H9 (cell line): ENCODE measurements at regions not wholly inside any gene's neighbourhood (a gene's known extent, or its start where the extent isn't known, plus 50 kb on each side); places are given as distances from the start of the nearest gene placed in this dataset.

ENCODE experiments used
- DNase-seq: peaks from one replicate; pipeline ENCODE4 v3.0.0-alpha.2; 2017
- H2AFZ ChIP-seq: one replicate; pipeline ENCODE4 v1.6.1; 2013; ENCODE audit warnings: mild to moderate bottlenecking, low read length, control low read depth, moderate library complexity
- H2AK5ac ChIP-seq: 2 replicates; pipeline ENCODE4 v1.6.1; 2013; ENCODE audit warnings: low read length, control low read depth, mixed read lengths; ENCODE audit not compliant: insufficient read length
- H2BK120ac ChIP-seq: one replicate; pipeline ENCODE4 v1.6.1; 2013; ENCODE audit warnings: low read depth, mild to moderate bottlenecking, low read length, control low read depth, inconsistent platforms; ENCODE audit not compliant: poor library complexity, severe bottlenecking
- H2BK12ac ChIP-seq: 2 replicates; pipeline ENCODE4 v1.6.1; 2013; ENCODE audit warnings: low read length, control low read depth, mixed read lengths, low read depth; ENCODE audit not compliant: insufficient read length
- H2BK15ac ChIP-seq: 2 replicates; pipeline ENCODE4 v1.6.1; 2013; ENCODE audit warnings: low read depth, low read length, control low read depth
- H2BK20ac ChIP-seq: one replicate; pipeline ENCODE4 v1.6.1; 2013; ENCODE audit warnings: low read depth, mild to moderate bottlenecking, low read length, control low read depth, inconsistent platforms; ENCODE audit not compliant: poor library complexity, severe bottlenecking
- H2BK5ac ChIP-seq: 2 replicates; pipeline ENCODE4 v1.6.1; 2013; ENCODE audit warnings: low read length, control low read depth, mixed read lengths; ENCODE audit not compliant: insufficient read length
- H3K14ac ChIP-seq: 2 replicates; pipeline ENCODE4 v1.6.1; 2013; ENCODE audit warnings: low read length, control low read depth; ENCODE audit not compliant: insufficient read depth
- H3K18ac ChIP-seq: 2 replicates; pipeline ENCODE4 v1.6.1; 2013; ENCODE audit warnings: low read depth, mild to moderate bottlenecking, mixed read lengths, low read length, control low read depth; ENCODE audit not compliant: insufficient read length
- H3K23ac ChIP-seq: 2 replicates; pipeline ENCODE4 v1.6.1; 2013; ENCODE audit warnings: low read length, control low read depth, mixed read lengths, low read depth; ENCODE audit not compliant: insufficient read length
- H3K23me2 ChIP-seq: 2 replicates; pipeline ENCODE4 v1.6.1; 2013; ENCODE audit warnings: low read depth, mild to moderate bottlenecking, mixed read lengths, low read length, control low read depth; ENCODE audit not compliant: insufficient read length, poor library complexity, severe bottlenecking
- H3K27ac ChIP-seq: 2 replicates; pipeline ENCODE4 v1.5.1; 2013; ENCODE audit warnings: low read length, control low read depth, mixed read lengths, low read depth; ENCODE audit not compliant: insufficient read length
- H3K27me3 ChIP-seq: 2 replicates; pipeline ENCODE4 v1.6.1; 2013; ENCODE audit warnings: low read length, control low read depth, inconsistent platforms; ENCODE audit not compliant: insufficient read depth
- H3K4ac ChIP-seq: 2 replicates; pipeline ENCODE4 v1.6.1; 2013; ENCODE audit warnings: low read depth, mild to moderate bottlenecking, control low read depth, inconsistent platforms, low read length, moderate library complexity
- H3K4me1 ChIP-seq: 2 replicates; pipeline ENCODE4 v1.6.1; 2013; ENCODE audit warnings: low read length, control low read depth, inconsistent platforms; ENCODE audit not compliant: insufficient read depth
- H3K4me2 ChIP-seq: 2 replicates; pipeline ENCODE4 v1.6.1; 2013; ENCODE audit warnings: low read length, control low read depth, mixed read lengths; ENCODE audit not compliant: insufficient read length, insufficient read depth
- H3K56ac ChIP-seq: 2 replicates; pipeline ENCODE4 v1.6.1; 2013; ENCODE audit warnings: low read depth, mild to moderate bottlenecking, mixed read lengths, low read length, control low read depth; ENCODE audit not compliant: insufficient read length
- H3K79me1 ChIP-seq: 2 replicates; pipeline ENCODE4 v1.6.1; 2013; ENCODE audit warnings: low read depth, mild to moderate bottlenecking, moderate library complexity, low read length, control low read depth, inconsistent platforms; ENCODE audit not compliant: insufficient read depth, poor library complexity, severe bottlenecking
- H3K79me2 ChIP-seq: 2 replicates; pipeline ENCODE4 v1.6.1; 2013; ENCODE audit warnings: low read length, control low read depth, inconsistent platforms; ENCODE audit not compliant: insufficient read depth
- H3K9ac ChIP-seq: 2 replicates; pipeline ENCODE4 v1.6.1; 2013; ENCODE audit warnings: low read length, control low read depth, mixed read lengths; ENCODE audit not compliant: insufficient read length; ENCODE audit errors: extremely low read depth
- H3K9me3 ChIP-seq: one replicate; pipeline ENCODE4 v1.6.1; 2013; ENCODE audit warnings: low read depth, low read length, inconsistent platforms; ENCODE audit not compliant: control insufficient read depth
- H3T11ph ChIP-seq: one replicate; pipeline ENCODE4 v1.6.1; 2013; ENCODE audit warnings: mild to moderate bottlenecking, low read length, control low read depth, inconsistent platforms
- H4K20me1 ChIP-seq: one replicate; pipeline ENCODE4 v1.6.1; 2013; ENCODE audit not compliant: control insufficient read depth, insufficient read length, insufficient read depth
- H4K5ac ChIP-seq: 2 replicates; pipeline ENCODE4 v1.6.1; 2013; ENCODE audit warnings: low read depth, mild to moderate bottlenecking, mixed read lengths, low read length, control low read depth; ENCODE audit not compliant: insufficient read length
- H4K8ac ChIP-seq: replicated peaks from 2 replicates; pipeline ENCODE4 v1.6.1; 2013; ENCODE audit warnings: low read length, control low read depth, mixed read lengths, low read depth; ENCODE audit not compliant: insufficient read length
- H4K91ac ChIP-seq: 2 replicates; pipeline ENCODE4 v1.6.1; 2013; ENCODE audit warnings: low read depth, mild to moderate bottlenecking, moderate library complexity, mixed read lengths, low read length, control low read depth; ENCODE audit not compliant: insufficient read length
- H3K27ac Mint-ChIP-seq, 3 experiments: 2 replicates in 2 of 3; 3 replicates in 1 of 3; pipeline ENCODE4 v1.8.0; 2020 to 2021; ENCODE audit warnings: mixed read lengths in 3 of 3, mild to moderate bottlenecking in 1 of 3, moderate library complexity in 1 of 3
- H3K27me3 Mint-ChIP-seq: 2 replicates; pipeline ENCODE4 v1.8.0; 2021; ENCODE audit warnings: low read depth, mild to moderate bottlenecking, moderate library complexity, mixed read lengths
- H3K36me3 Mint-ChIP-seq, 3 experiments: 2 replicates in 2 of 3; 3 replicates in 1 of 3; pipeline ENCODE4 v1.8.0; 2020 to 2021; ENCODE audit warnings: low read depth in 3 of 3, mixed read lengths in 3 of 3; ENCODE audit not compliant: insufficient read depth in 1 of 3
- H3K4me1 Mint-ChIP-seq, 2 experiments: 2 replicates each; pipeline ENCODE4 v1.8.0; 2020; ENCODE audit warnings: mixed read lengths in 2 of 2
- H3K4me3 Mint-ChIP-seq, 2 experiments: 2 replicates in 1 of 2; 3 replicates in 1 of 2; pipeline ENCODE4 v1.8.0; 2020 to 2021; ENCODE audit warnings: mild to moderate bottlenecking in 2 of 2, mixed read lengths in 2 of 2, moderate library complexity in 1 of 2
- H3K9me3 Mint-ChIP-seq, 2 experiments: 2 replicates in 1 of 2; 3 replicates in 1 of 2; pipeline ENCODE4 v1.8.0; 2020; ENCODE audit warnings: mild to moderate bottlenecking in 2 of 2, mixed read lengths in 2 of 2, moderate library complexity in 1 of 2
- WGBS: extraction: QIAGEN DNeasy Blood & Tissue Kit; methylation state at CpG from one replicate; pipeline ENCODE4 v1.1.7; 2013; ENCODE audit warnings: missing lambda C conversion rate, low lambda C conversion rate, mixed read lengths; ENCODE audit not compliant: insufficient read length; ENCODE audit errors: extremely low coverage; 5-methylcytosine and 5-hydroxymethylcytosine counted together
- TF ChIP-seq, protein P1 (sequence below): fragments of 200-600 bp; sonication (generic); conservative IDR thresholded peaks from 3 replicates; pipeline ENCODE4 v1.8.0; 2021; ENCODE audit warnings: antibody characterized with exemption, mild to moderate bottlenecking

DNA sequence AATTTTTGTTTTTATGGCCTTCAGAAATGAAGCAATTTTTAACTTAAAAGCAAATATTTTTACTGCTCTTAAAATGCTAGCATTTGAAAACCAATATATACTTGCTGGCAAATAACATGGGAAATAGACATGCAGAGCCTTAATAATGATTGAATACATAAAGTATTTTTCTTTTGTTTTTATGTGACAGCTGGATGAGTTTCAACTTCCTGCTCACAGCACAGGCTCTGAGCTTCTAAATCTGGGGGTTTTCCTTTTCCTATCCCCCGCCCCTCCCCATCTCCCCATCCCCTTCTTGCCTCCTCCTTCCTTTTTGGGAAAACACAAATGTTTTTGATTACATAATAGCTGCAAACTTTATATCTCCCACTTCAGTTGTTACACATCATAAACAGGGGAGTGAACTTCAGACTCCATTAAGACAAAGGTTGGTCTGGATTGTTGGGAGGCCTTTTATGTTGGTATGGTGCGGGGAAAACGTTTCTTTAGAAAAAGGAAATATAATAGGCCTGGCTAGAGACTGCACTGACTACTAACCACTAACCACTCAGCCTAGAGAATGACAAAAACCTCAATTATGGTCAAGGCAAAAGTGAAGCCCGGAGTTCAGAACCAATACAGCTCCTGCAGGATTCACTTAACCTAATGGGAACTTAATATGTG lies 116.1 kb upstream of the GORAB start:
- Histone ChIP-seq H2AK5ac (no peak overlapping the region), H3K4me2 (no peak overlapping the region), H3K79me2 (no peaks in the 10 kb centered on the region), H2BK12ac (no peak overlapping the region), H3K9me3 (no peaks in the 10 kb centered on the region), H3T11ph (no peak overlapping the region), H3K79me1 (no peaks in the 10 kb centered on the region), H3K14ac (no peak overlapping the region), H3K27ac (no peak overlapping the region), H4K8ac (no peak overlapping the region), H2BK5ac (no peak overlapping the region), H3K56ac (no peak overlapping the region), H4K91ac (no peak overlapping the region), H3K27me3 (no peaks in the 10 kb centered on the region), H2BK15ac (no peak overlapping the region), H3K18ac (no peak overlapping the region), H4K20me1 (no peaks in the 10 kb centered on the region), H3K23me2 (no peaks in the 10 kb centered on the region), H4K5ac (no peak overlapping the region), H3K23ac (no peak overlapping the region), H3K4me1 (no peaks in the 10 kb centered on the region), H2BK120ac (no peak overlapping the region), H3K9ac (no peak overlapping the region), H2AFZ (no peak overlapping the region), H2BK20ac (no peak overlapping the region), H3K4ac (no peak overlapping the region)
- Mint-ChIP-seq H3K36me3 (peaks cover 0 to 10% (median 5%) of the 10 kb centered on the region in 3 experiments; a peak in 5 of 7 replicates), H3K9me3 (peaks cover 10 to 11% of the 10 kb centered on the region in 2 experiments; a peak in 4 of 5 replicates), H3K27me3 (no peaks in the 10 kb centered on the region), H3K27ac (no peak overlapping the region), H3K4me1 (no peaks in the 10 kb centered on the region), H3K4me3 (no peak overlapping the region)
- no CpG with 5 or more reads among the region's 4 CpGs for WGBS
- TF ChIP-seq, protein P1, sequence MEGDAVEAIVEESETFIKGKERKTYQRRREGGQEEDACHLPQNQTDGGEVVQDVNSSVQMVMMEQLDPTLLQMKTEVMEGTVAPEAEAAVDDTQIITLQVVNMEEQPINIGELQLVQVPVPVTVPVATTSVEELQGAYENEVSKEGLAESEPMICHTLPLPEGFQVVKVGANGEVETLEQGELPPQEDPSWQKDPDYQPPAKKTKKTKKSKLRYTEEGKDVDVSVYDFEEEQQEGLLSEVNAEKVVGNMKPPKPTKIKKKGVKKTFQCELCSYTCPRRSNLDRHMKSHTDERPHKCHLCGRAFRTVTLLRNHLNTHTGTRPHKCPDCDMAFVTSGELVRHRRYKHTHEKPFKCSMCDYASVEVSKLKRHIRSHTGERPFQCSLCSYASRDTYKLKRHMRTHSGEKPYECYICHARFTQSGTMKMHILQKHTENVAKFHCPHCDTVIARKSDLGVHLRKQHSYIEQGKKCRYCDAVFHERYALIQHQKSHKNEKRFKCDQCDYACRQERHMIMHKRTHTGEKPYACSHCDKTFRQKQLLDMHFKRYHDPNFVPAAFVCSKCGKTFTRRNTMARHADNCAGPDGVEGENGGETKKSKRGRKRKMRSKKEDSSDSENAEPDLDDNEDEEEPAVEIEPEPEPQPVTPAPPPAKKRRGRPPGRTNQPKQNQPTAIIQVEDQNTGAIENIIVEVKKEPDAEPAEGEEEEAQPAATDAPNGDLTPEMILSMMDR = no peak
- DNase-seq = no peak
